SHP77 (cell line): ENCODE measurements at regions not wholly inside any gene's neighbourhood (a gene's known extent, or its start where the extent isn't known, plus 50 kb on each side); places are given as distances from the start of the nearest gene placed in this dataset.

Experiments
- DNase-seq, 2 experiments: peaks; one replicate each; lab custom pipeline; 2025; lab: John Stamatoyannopoulos, UW

GRCh38 chr12:113658006-113658655, 186.5 kb upstream of the LHX5 start:
- peak; percentile 27 to 28 for DNase-seq

GRCh38 chr12:113655919-113656318, 184.2 kb upstream of the LHX5 start:
- no peak for DNase-seq

- no peak for DNase-seq
These were observed 183.8 kb upstream of the LHX5 start for GRCh38 chr12:113655479-113655878.

- DNase-seq, result no peak
These were observed 180.0 kb upstream of the LHX5 start for GRCh38 chr12:113651662-113652061.

- no peak for DNase-seq
These were observed 178.8 kb upstream of the LHX5 start for GRCh38 chr12:113650476-113650875.

GRCh38 chr12:113649256-113649830, 177.7 kb upstream of the LHX5 start:
- DNase-seq, result no peak

- peak; percentile 6 to 46 for DNase-seq
These were observed 175.4 kb upstream of the LHX5 start for GRCh38 chr12:113647048-113647447.

GRCh38 chr12:113645603-113646002, 173.9 kb upstream of the LHX5 start:
- no peak for DNase-seq

- no peak for DNase-seq
These were observed 173.5 kb upstream of the LHX5 start for GRCh38 chr12:113645183-113645582.

GRCh38 chr12:113643177-113643974, 171.7 kb upstream of the LHX5 start:
- DNase-seq, result no peak

- no peak for DNase-seq
These were observed 171.0 kb upstream of the LHX5 start for GRCh38 chr12:113642672-113643071.

- DNase-seq, result no peak
These were observed 170.5 kb upstream of the LHX5 start for GRCh38 chr12:113642216-113642615.

GRCh38 chr12:113641426-113642030, 169.9 kb upstream of the LHX5 start:
- DNase-seq, result no peak

- no peak for DNase-seq
These were observed 169.2 kb upstream of the LHX5 start for GRCh38 chr12:113640837-113641236.

- DNase-seq, result no peak
These were observed 167.8 kb upstream of the LHX5 start for GRCh38 chr12:113639474-113639873.

- no peak for DNase-seq
These were observed 166.7 kb upstream of the LHX5 start for GRCh38 chr12:113638460-113638775.

- DNase-seq, result peak in 1 of 2 experiments; percentile 14
These were observed 163.3 kb upstream of the LHX5 start for GRCh38 chr12:113634982-113635381.

GRCh38 chr12:113634474-113634873, 162.8 kb upstream of the LHX5 start:
- DNase-seq, result no peak

- no peak for DNase-seq
These were observed 162.1 kb upstream of the LHX5 start for GRCh38 chr12:113633678-113634332.

GRCh38 chr12:113630625-113631024, 159.0 kb upstream of the LHX5 start:
- no peak for DNase-seq

- no peak for DNase-seq
These were observed 153.8 kb upstream of the LHX5 start for GRCh38 chr12:113625499-113625898.

- no peak for DNase-seq
These were observed 150.7 kb upstream of the LHX5 start for GRCh38 chr12:113622410-113622809.
